SK-N-SH (cell line): ENCODE measurements at regions not wholly inside any gene's neighbourhood (a gene's known extent, or its start where the extent isn't known, plus 50 kb on each side); places are given as distances from the start of the nearest gene placed in this dataset.

Experiments
- FOSL2 ChIP-seq: IDR thresholded peaks from 2 replicates; pipeline ENCODE4 v1.4.0; 2012; ENCODE audit warnings: low read depth, mild to moderate bottlenecking, moderate library complexity, borderline replicate concordance
- JUND ChIP-seq: IDR thresholded peaks from 2 replicates; pipeline ENCODE4 v1.4.0; 2012
- POLR2AphosphoS5 ChIP-seq: IDR thresholded peaks from 2 replicates; pipeline ENCODE4 v1.6.1; 2012; ENCODE audit warnings: low read depth, low read length
- TF ChIP-seq, protein P1 (sequence below): fragments of 200-600 bp; sonication (generic); IDR thresholded peaks from 2 replicates; pipeline ENCODE4 v1.6.1; 2017; ENCODE audit warnings: antibody characterized with exemption, mild to moderate bottlenecking, moderate library complexity
- TF ChIP-seq, protein P2 (sequence below): IDR thresholded peaks from 2 replicates; pipeline ENCODE4 v1.6.1; 2012; ENCODE audit warnings: mild to moderate bottlenecking, low read depth, low read length, moderate library complexity

DNA sequence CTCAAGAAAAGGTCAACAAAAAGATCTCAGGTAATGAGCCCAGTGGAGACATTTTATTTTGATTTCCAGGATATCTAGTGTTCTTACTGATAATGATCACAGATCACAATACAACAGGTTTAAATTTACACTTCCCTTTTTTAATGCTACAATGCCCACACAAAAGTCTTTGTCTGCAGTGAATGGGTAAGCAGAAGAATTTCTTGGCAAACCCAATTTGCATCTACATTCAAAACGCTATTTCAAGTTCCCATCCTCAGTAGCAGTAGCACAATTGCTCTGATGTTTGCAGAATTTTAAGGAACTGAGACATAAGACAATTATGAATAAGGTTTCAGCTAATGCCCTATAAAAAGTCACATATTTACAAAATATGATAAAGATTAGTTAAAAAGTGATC, 929.4 kb upstream of the PIK3C3 start:
- TF ChIP-seq, protein P1, sequence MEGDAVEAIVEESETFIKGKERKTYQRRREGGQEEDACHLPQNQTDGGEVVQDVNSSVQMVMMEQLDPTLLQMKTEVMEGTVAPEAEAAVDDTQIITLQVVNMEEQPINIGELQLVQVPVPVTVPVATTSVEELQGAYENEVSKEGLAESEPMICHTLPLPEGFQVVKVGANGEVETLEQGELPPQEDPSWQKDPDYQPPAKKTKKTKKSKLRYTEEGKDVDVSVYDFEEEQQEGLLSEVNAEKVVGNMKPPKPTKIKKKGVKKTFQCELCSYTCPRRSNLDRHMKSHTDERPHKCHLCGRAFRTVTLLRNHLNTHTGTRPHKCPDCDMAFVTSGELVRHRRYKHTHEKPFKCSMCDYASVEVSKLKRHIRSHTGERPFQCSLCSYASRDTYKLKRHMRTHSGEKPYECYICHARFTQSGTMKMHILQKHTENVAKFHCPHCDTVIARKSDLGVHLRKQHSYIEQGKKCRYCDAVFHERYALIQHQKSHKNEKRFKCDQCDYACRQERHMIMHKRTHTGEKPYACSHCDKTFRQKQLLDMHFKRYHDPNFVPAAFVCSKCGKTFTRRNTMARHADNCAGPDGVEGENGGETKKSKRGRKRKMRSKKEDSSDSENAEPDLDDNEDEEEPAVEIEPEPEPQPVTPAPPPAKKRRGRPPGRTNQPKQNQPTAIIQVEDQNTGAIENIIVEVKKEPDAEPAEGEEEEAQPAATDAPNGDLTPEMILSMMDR: no peak
- TF ChIP-seq, protein P2, sequence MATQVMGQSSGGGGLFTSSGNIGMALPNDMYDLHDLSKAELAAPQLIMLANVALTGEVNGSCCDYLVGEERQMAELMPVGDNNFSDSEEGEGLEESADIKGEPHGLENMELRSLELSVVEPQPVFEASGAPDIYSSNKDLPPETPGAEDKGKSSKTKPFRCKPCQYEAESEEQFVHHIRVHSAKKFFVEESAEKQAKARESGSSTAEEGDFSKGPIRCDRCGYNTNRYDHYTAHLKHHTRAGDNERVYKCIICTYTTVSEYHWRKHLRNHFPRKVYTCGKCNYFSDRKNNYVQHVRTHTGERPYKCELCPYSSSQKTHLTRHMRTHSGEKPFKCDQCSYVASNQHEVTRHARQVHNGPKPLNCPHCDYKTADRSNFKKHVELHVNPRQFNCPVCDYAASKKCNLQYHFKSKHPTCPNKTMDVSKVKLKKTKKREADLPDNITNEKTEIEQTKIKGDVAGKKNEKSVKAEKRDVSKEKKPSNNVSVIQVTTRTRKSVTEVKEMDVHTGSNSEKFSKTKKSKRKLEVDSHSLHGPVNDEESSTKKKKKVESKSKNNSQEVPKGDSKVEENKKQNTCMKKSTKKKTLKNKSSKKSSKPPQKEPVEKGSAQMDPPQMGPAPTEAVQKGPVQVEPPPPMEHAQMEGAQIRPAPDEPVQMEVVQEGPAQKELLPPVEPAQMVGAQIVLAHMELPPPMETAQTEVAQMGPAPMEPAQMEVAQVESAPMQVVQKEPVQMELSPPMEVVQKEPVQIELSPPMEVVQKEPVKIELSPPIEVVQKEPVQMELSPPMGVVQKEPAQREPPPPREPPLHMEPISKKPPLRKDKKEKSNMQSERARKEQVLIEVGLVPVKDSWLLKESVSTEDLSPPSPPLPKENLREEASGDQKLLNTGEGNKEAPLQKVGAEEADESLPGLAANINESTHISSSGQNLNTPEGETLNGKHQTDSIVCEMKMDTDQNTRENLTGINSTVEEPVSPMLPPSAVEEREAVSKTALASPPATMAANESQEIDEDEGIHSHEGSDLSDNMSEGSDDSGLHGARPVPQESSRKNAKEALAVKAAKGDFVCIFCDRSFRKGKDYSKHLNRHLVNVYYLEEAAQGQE: no peak
- TF ChIP-seq JUND (no peak), FOSL2 (no peak), POLR2AphosphoS5 (no peak)
